ENCODE measurements at regions not wholly inside any gene's neighbourhood (a gene's known extent, or its start where the extent isn't known, plus 50 kb on each side); places are given as distances from the start of the nearest gene placed in this dataset.

GRCh38 chr12:19757317-19757877 is 318.1 kb downstream of the AEBP2 start:
- H3K4me1 Mint-ChIP-seq (ENCODE audit: low read depth, unreplicated experiment) = no peaks in the 10 kb centered on the region
- no peak overlapping the region for H3K27ac Mint-ChIP-seq (ENCODE audit: unreplicated experiment)
- peak; percentile 57 for TF ChIP-seq CTCF (IDR thresholded peaks at IDR 0.05; ENCODE audit: partially characterized antibody, unreplicated experiment)
- no peaks in the 10 kb centered on the region for H3K9me3 Mint-ChIP-seq (ENCODE audit: unreplicated experiment)
- no peak overlapping the region for H3K4me3 Mint-ChIP-seq (ENCODE audit: unreplicated experiment)
- H3K36me3 Mint-ChIP-seq (ENCODE audit: unreplicated experiment) = no peaks in the 10 kb centered on the region
- H3K27me3 Mint-ChIP-seq (ENCODE audit: unreplicated experiment) = no peaks in the 10 kb centered on the region
- no peak for DNase-seq

DNA sequence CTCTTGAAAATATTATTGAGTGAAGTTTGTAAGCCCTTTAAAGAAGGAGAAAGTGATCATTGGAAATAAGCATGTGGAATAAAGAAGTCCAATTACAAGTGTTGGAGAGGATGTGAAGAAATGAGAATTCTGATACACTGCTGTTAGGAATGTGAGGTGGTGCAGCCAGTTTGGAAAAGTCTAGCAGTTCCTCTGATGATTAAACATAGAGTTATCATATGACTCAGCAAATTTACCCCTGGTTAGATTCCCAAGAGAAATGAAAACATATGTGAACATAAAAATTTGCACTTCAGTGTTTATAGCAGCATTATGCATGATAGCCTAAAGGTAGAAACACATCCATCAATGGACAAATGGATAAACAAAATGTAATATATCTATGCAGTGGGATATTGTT is 319.9 kb downstream of the AEBP2 start:
- no peak overlapping the region for H3K4me3 Mint-ChIP-seq (ENCODE audit: unreplicated experiment)
- H3K27ac Mint-ChIP-seq (ENCODE audit: unreplicated experiment) = no peak overlapping the region
- no peaks in the 10 kb centered on the region for H3K27me3 Mint-ChIP-seq (ENCODE audit: unreplicated experiment)
- no peak for DNase-seq
- TF ChIP-seq CTCF (IDR thresholded peaks at IDR 0.05; ENCODE audit: partially characterized antibody, unreplicated experiment) = no peak
- no peaks in the 10 kb centered on the region for H3K36me3 Mint-ChIP-seq (ENCODE audit: unreplicated experiment)
- H3K9me3 Mint-ChIP-seq (ENCODE audit: unreplicated experiment) = no peaks in the 10 kb centered on the region
- no peaks in the 10 kb centered on the region for H3K4me1 Mint-ChIP-seq (ENCODE audit: low read depth, unreplicated experiment)

DNA sequence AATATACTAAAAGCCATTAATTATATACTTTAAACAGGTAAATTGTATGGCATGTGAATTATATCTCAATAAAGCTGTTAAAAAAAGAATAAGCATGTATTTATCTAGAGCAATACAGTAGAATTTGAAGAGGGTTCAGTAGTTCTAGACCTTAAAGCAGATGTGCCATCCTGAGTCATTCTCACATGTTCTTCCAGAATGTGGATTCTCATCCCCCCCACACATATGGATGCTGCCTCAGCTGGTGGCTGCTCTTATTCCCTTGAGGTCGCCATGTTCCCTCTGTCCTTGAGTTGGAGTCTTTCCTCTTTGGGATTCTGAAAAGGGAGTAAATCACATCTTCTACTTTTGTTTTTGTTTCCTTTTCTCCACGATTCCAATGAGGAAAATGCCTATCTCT is 321.3 kb downstream of the AEBP2 start:
- H3K9me3 Mint-ChIP-seq (ENCODE audit: unreplicated experiment) = no peaks in the 10 kb centered on the region
- no peaks in the 10 kb centered on the region for H3K4me1 Mint-ChIP-seq (ENCODE audit: low read depth, unreplicated experiment)
- H3K27ac Mint-ChIP-seq (ENCODE audit: unreplicated experiment) = no peak overlapping the region
- no peaks in the 10 kb centered on the region for H3K36me3 Mint-ChIP-seq (ENCODE audit: unreplicated experiment)
- H3K4me3 Mint-ChIP-seq (ENCODE audit: unreplicated experiment) = no peak overlapping the region
- H3K27me3 Mint-ChIP-seq (ENCODE audit: unreplicated experiment) = no peaks in the 10 kb centered on the region
- DNase-seq = no peak
- no peak for TF ChIP-seq CTCF (IDR thresholded peaks at IDR 0.05; ENCODE audit: partially characterized antibody, unreplicated experiment)

DNA sequence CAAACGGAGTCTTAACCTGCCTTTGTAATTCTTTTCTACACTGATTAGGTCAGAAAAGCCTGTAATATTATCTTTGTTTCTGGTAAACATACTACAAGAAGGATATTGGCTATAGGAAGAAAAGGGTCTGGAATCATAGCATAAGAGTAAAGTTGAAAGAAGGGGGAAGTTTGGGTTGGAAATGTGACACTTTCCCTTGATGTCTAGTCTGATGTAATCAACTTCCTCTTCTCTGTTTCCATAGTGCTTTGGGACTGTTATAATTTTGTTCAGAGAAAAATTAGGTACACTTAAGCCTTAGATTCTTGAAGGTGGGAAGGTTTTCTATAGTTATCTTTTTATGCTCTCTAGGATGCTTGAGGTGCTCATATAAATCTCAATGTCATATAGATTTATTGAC is 322.2 kb downstream of the AEBP2 start:
- H3K9me3 Mint-ChIP-seq (ENCODE audit: unreplicated experiment) = no peaks in the 10 kb centered on the region
- TF ChIP-seq CTCF (IDR thresholded peaks at IDR 0.05; ENCODE audit: partially characterized antibody, unreplicated experiment) = no peak
- no peak overlapping the region for H3K4me3 Mint-ChIP-seq (ENCODE audit: unreplicated experiment)
- H3K4me1 Mint-ChIP-seq (ENCODE audit: low read depth, unreplicated experiment) = no peaks in the 10 kb centered on the region
- no peak for DNase-seq
- no peak overlapping the region for H3K27ac Mint-ChIP-seq (ENCODE audit: unreplicated experiment)
- no peaks in the 10 kb centered on the region for H3K36me3 Mint-ChIP-seq (ENCODE audit: unreplicated experiment)
- H3K27me3 Mint-ChIP-seq (ENCODE audit: unreplicated experiment) = no peaks in the 10 kb centered on the region

DNA sequence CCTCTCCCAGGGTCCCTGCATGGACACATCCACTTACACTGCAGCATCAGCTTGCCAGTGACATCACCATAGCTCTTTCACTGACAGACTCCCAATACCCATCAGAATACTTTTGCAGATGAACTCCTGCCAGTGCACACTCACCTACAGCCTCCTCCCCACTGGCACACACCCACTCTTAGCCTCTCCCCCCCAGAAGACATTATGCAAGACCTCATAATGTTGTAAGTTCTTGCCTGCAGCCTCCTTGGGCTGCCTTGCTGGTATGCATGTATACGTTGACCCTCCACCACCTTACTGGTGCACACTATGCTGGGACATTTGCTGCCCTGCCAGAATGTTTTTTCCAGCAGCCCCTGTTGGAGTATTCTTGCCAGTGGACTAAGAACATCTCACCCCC is 324.2 kb downstream of the AEBP2 start:
- no peak for DNase-seq
- Mint-ChIP-seq H3K4me1 (ENCODE audit: low read depth, unreplicated experiment) (no peaks in the 10 kb centered on the region), H3K9me3 (ENCODE audit: unreplicated experiment) (no peaks in the 10 kb centered on the region), H3K36me3 (ENCODE audit: unreplicated experiment) (no peaks in the 10 kb centered on the region), H3K4me3 (ENCODE audit: unreplicated experiment) (no peak overlapping the region), H3K27me3 (ENCODE audit: unreplicated experiment) (no peaks in the 10 kb centered on the region), H3K27ac (ENCODE audit: unreplicated experiment) (no peak overlapping the region)
- no peak for TF ChIP-seq CTCF (IDR thresholded peaks at IDR 0.05; ENCODE audit: partially characterized antibody, unreplicated experiment)
